GM19023 (cell line): ENCODE measurements at regions not wholly inside any gene's neighbourhood (a gene's known extent, or its start where the extent isn't known, plus 50 kb on each side); places are given as distances from the start of the nearest gene placed in this dataset.
A peak's percentile ranks its signal among the peaks of the same experiment; 100 is the strongest.

Source experiments
- ATAC-seq: cut with Tn5 transposase; IDR thresholded peaks from one replicate; pipeline ENCODE4 v1.9.1; 2021; ENCODE audit warnings: mild to moderate bottlenecking, moderate library complexity; ENCODE audit not compliant: unreplicated experiment

DNA sequence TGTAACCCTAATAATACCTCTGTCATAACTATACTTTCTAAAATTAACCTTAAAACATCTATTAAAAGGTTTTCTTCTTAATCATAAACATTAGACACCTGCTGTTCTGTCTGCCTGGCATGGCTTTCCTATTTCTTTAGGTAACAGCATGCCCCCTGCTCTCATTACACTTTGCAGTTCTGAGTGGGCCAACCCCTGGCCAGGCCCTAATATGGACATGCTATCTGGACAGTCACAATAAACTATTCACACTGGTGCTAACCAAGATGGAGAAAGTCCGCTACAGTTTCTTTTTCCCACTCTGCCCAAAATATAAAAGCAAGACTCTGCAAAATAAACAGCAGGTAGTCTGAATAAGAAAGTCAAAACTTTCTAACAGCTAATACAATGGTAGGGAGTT is 84.0 kb downstream of the ELAPOR2 start:
- ATAC-seq: no peak

DNA sequence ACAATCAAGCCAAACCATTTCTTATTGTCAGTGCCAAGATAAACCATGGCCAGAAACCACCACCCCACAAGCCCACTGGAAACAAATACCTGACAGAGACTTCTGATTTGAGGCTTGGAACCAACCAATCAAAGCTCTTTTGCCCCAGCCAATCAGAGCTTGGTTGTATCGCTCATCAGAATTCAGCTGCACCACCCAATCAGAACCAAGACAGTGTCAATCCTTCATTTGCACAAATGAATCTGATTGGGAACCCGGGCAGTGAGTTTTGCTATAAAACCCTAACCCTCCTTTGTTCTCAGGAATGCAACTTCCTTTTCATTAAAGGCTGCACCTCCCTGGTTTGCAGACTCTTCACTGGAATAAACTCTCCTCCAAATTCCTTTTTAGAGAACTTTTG is 87.4 kb downstream of the ELAPOR2 start:
- ATAC-seq: no peak

DNA sequence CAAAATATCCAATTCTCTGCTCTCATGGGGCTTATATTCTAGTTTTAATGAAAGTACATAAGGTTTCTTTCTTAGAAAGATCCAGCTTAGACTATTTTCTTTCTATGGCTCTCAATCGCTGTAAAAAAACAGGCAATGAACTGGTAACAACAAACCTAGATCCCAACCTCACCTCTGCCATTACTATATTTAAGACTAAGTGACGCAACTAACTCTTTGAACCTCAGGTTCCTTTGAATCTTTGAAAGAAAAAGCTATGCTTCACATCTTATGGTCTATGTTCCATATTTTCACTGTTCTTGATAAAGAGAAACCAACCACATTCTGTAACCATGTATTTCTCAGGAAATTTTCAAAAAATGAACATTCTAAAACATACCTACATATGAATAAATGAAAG is 88.5 kb downstream of the ELAPOR2 start:
- no peak for ATAC-seq

DNA sequence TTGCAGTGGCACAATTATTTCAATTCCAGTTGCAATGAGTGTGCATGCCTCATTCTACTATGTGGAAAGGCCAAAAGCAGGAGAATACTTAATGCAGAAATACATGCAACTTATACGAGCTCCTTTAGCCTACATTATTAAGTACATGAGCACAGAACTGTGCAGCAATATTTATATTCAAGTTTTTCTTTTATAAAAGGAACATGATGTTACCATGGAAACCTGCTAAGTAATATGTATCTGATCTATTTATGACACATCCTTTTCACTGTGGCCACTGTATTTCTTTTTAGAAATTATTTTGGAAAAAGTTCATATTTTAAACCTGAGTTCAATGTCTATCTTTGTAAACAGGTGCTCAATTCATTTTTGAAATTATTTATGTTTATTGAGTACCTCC is 88.9 kb downstream of the ELAPOR2 start:
- no peak for ATAC-seq

DNA sequence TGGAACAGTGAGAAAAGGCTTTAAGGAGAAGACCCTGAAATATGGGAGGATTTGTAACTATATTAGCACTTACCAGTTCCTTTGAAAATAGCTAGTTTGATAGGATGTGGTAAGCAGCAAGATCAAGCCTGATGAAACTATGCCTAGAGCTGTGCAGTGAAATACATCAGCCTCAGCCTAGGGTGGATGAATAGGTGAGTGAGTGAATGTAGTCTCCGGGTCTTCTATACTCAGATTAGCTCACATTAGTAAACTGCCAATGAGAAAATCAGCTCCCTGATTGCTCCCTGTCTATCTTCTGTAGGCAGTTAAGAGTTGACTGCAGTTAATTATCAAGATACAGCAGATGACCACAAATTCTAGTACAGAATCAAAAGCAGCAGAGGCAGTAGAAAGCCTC is 89.6 kb downstream of the ELAPOR2 start:
- ATAC-seq: no peak

DNA sequence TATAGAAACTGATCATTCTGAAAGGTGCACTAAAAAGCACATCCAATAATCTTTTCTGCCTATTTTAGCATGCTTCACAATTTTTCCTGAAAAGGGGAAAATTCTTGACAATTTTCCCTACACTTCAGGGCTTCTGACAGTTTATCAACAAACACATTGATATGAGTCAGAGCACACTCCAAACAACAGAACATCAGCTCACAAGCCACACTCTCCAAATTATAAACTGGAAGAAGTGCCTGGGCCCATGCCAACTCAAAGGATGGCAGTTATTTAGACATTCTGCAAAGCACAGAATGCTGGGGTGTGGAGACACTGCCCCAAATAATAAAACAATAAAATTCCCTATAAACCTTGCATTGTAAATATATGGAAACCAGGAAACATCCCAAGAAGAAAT is 90.8 kb downstream of the ELAPOR2 start:
- no peak for ATAC-seq

DNA sequence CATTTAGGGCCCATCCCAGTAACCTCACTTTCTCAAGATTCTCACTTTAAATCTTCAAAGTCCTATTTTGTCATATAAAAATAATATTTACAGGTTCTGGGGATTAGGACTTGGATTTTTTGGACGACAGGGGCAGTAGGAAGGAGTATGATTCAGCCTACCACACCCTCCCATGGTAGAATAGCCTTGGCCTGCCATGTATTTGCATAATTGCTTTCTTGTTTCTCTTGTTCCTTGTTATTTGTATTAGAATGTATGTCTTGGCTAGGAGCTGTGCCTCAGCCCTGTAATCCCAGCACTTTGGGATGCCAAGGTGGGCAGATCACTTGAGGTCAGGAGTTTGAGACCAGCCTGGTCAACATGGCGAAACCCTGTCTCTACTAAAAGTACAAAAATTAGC is 92.5 kb downstream of the ELAPOR2 start:
- no peak for ATAC-seq

DNA sequence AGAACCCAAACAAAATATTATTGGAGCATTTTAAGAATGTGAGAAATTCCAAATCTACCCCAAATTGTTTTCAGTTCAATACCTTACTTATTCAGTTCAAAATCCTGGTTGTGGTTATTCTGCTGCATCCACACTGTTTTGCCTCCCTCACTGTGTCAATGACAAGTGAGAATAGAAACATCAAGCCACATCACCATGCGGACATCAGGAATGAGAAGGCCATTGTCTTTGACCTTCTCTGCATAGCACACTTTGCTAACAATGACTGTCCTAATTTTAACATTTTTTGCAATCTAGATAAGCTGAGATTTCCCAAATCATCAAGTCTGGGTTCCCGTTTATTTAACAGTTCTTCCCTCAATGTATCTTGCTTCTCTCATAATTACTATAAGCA is 93.7 kb downstream of the ELAPOR2 start:
- no peak for ATAC-seq

DNA sequence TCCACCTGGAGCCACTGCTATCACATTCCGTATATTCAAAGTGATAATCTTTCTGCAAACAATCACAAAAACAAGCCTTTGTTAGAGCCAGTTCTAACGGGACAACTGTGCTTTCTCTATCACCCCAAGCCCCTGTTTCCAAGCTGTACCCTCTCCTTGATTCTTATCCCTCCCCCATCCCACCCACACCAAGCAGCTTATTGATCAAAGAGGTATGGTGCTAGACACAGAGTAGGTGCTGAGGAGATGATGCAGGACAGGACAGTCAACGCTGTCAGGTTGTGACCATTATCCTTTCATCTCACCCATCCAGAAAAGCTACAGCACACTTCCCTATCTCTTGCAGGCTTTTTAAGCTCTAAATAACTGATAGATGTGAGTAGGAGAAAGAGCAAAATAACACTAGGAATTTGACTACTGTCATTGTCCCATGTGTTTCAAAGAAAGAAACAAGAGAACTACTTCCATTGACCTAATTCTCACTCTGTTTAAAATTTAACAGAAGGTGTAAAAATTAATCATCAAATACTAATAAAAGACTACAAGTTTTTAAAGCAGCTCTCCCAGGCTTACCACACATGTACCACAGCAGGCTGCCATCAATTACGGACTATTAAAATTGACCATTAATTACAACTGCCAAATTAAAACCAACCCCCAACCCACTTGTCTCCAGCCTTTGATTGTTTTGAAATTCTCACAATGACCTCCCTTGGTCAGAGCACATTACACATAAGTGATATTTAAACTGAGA is 94.3 kb downstream of the ELAPOR2 start:
- no peak for ATAC-seq

DNA sequence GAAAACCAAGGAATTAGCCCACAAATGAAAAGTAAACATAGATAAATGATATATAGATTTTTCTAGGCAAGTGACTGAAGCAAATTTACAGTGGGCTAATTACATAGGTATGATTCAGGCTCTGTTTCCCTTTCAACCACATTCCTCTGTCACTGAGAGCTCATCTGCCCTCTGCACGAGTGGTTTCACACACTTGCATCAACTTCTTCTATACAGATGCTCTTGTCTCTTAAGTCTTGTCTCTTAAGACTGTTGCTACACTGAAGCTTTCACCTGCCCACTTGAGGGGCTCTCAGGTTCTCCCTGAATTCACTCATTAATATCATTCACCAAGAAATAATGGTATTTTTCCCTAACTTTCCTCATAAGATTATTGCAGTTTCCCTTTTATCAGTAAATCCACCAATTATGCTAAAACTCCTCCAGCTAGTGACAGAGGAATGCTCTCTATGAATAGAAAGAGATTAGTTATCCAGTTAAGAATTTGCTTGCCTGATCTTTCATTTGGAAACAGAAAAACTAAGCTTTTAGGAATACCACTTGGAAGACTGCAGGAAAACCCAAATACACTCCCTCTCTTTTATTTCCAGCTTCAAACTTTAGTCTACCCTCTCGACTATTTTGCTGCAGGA is 95.7 kb downstream of the ELAPOR2 start:
- ATAC-seq: peak; percentile 83

DNA sequence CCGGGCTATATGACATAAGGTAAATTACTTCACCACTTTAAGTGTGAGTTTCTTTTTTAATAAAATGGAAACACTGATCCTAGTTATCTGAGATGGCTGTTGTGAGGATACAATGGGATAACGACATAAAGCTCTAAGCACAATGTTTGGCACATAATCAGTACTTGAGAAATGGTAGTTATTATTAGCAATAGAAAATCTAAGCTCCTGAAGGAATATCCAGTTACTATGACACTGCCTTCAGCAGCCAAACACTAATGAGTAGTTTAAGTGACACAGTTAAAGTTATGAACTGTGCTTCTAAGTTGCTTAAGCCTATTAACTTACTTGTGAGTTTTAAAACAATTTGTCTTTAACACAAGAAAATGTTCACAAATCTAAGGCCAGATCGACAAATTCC is 96.8 kb downstream of the ELAPOR2 start:
- ATAC-seq: no peak

DNA sequence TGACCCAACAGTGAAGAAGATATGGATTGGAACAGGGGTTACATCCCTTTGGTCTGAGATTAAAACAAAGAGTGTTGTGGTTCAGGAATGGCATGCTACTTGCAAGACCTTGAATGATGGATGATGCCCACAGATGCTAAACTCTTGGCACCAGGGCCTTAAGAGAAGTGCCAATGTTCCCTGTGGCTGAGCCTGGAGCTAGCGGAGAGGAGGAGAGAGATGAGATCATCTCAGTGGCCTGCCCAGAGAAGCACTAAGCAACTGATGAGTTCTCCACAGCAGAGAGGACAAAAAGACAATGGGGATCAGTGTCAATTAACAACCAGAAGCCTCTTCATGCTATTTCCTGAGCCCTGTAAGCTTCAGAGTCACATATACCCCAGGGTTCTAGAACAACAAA is 97.8 kb downstream of the ELAPOR2 start:
- no peak for ATAC-seq

DNA sequence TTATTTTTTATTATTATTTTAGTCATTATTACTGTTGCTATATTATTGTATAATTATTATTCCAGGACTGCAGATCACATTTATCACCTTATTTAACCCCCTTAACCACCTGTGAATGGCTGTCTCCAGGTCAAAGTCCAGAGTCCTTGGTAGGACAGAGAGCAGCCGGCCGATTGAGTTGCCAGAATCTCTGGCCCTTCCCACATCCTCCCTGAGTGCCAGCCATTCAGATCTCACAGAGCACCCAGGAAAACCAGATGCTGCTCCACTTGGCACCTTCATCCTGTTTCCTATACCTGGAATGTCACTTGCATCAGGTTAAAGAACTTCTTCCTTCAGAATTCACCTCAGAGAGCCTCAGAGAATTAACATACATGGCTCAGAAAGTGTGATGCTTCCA is 101.1 kb downstream of the ELAPOR2 start:
- no peak for ATAC-seq

DNA sequence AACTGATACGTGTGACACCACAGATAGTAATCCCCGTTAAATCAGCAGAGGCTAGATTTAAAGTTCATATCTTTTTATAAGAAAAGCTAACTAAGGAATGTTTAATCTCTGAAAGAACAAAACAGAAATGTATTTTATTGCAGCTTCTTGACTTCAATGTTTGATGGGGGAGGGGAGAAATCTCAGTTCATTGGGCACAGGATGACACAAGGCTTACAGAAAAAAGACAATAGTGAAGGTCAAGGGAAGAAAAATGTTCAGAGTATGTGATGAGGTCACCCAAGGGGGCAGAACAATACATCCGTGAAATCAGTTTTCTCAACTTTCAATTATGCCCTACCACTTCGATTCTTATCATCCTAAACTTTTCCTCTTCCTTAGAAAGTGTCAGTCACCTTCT is 102.9 kb downstream of the ELAPOR2 start:
- ATAC-seq: no peak

DNA sequence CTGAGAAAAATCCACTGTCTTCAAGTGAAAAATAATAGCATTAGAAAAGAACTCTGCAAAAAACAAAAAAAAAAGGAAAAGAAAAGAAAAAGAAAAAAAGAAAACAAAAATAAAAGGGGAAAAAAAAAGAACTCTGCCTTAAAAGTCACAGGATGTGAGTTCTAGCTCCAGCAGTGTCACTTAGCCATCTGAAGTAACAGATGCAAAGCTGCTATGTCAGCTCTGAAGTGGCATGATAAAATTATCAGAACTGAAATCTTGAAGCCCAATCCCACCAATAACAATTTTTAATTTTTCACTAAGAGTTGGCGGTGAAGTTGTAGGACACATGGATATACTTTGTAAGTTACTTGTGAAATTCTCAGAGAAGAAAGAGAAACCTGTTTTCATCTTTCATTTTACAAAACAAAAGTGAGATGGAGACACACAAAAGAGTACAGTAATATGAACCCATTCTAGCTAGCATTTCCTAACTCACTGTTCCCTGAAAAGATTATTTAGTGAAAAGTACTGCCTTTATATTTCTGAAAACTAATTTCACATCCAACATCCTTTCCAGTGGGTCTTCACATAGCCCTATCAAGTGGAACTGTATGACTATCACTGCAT is 103.5 kb downstream of the ELAPOR2 start:
- no peak for ATAC-seq

DNA sequence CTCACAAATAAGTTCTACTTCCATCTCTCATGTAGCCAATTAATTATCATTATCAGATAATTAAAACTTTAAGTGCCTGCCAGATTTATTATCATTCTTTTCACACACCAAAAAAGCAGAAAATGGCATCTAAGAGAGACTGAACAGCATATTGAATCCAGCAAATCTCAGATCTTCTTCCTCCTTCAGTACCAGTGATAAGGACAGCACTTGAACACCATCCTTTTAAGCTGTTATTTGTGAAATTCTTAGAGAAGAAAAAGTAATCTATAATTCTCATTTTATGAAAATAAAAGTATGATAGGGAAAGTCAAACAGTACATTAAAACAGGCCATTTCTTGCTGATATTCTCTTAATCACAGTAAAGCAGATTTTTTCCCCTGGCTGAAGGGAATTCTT is 104.5 kb downstream of the ELAPOR2 start:
- no peak for ATAC-seq

DNA sequence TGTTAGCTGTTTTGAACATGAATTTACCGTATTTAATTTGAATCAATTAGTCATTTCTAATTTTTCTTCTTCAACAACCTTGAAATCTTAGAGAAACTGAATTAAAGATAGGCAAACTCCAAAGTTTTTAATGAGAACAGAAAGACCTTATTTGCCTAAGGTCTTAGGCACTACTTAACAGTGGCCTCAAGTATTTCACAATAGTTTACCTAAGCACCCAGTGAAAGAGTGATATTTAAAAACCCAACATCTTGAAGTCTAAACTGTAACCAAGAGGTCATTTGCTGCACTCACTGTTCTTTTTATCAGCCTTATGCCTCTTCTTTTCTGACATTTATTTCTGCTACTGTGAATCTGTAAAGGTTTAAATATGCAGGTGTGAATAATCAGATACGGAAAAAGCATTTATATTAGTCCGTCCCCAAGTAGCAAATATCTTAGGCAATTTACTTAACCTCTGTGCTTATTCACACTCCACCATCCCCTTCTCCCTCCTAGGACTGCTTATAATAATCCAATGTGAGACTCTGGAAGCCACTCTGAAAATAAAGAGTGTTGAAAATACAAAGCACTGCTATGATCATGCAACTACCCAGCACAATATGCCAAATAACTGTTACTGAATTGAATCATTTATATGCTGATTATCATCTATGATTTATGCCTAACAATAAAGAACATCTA is 105.7 kb downstream of the ELAPOR2 start:
- ATAC-seq: no peak

DNA sequence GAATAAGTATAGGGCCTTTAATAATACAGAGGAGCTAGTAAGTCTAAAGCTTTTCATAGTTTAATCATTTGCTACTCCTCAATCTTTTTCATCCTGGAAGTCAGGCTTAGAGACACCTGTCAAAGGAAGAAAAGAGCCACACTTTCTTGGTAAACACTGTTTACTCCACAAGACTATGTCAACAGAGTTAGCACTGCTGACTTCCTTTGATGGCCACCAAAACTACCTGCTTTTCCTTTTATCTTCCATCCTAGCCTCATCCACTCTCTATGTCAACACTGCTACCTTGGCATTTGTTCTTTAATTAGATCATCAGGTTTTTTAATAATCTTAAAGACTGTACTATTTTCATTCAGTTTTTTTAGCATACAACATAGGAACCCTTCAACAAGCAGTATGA is 106.2 kb downstream of the ELAPOR2 start:
- no peak for ATAC-seq

DNA sequence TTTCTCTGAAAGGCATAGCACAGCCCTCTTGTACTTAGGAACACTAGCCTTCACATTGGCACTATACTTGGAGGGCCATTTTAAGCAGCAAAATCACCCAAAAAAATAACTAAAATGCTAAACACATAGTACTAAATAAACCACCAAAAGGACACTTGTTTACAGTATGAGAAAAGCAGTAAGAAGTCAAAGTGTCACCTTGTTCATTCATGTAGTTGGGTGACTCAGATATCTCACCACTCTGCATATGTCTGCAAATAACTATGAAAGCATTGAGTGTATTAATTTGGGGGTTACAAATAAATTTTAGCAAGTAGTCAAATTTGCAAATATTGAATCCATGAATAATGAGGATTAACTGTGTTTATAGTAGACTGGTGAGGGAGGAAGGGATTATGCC is 107.6 kb downstream of the ELAPOR2 start:
- ATAC-seq: no peak

DNA sequence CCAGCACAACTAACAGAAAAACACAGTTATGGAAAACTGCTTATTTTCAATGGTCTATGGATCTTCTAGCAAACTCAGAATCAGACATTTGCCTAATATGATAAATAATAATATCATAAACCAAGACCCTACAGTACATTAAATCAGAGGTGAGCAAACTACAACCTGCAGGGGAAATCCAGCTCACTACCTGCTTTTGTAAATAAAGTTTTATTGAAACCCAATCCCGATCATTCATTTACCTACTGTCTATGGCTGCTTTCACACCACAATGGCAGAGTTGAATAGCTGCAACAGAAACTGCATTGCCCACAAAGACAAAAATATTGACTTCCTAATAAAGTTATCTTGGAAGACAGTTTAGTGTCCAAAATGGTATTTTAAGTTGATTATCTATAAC is 108.5 kb downstream of the ELAPOR2 start:
- no peak for ATAC-seq

DNA sequence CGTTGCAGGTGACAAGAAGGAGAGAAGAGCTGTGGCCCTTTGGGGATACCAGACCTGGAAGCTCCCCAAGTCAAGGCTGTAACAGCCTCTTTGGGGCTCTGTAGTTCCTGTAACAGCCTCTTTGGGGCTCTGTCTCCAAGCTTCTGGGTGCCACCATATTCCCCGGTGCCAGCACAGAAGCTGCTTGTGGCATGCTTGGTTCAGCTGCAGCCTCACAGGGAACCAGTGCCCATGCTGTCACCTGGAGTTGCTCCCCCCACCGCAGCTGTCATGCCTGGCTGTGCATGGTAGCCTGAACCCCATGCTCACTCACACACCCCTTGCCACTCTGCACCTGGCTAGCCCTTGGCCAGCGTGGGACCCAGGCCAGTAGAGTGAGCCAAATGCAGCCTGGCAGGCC is 109.1 kb downstream of the ELAPOR2 start:
- no peak for ATAC-seq

DNA sequence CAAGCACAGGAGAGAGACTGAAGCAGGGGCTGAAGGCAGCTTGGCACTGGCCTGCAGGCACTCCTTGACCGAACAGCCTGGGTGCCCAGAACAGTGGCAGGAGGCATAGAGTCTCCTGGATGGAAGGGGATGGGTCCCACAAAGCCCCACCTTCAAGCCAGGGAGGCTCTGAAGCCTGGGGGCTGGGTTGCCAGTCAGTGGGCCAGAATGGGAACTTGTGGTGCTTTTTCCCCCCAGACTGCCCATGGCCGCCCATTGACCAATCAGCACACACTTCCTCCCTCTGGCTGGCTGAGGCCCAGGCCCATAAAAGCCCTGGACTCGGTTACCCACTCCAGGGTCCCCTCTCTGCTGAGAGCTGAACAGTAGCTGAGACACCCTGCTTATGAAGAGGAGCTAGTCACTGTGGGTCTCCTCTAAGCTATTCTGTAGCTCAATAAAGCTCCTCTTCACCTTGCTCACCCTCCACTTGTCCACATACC is 109.6 kb downstream of the ELAPOR2 start:
- ATAC-seq: peak; percentile 7
